Neuronal stem cell (in vitro differentiated cells): ENCODE measurements at regions not wholly inside any gene's neighbourhood (a gene's known extent, or its start where the extent isn't known, plus 50 kb on each side); places are given as distances from the start of the nearest gene placed in this dataset.

ENCODE experiments used
- DNase-seq: peaks from one replicate; pipeline ENCODE4 v3.0.0-alpha.2; 2013; ENCODE audit warnings: low spot score
- H2AFZ ChIP-seq: one replicate; pipeline ENCODE4 v1.6.1; 2013; ENCODE audit warnings: mild to moderate bottlenecking, low read length, inconsistent platforms
- H2AK5ac ChIP-seq: 2 replicates; pipeline ENCODE4 v1.6.1; 2013; ENCODE audit warnings: low read depth, mild to moderate bottlenecking, inconsistent platforms, low read length, moderate library complexity, mixed read lengths
- H2BK120ac ChIP-seq: 2 replicates; pipeline ENCODE4 v1.6.1; 2013; ENCODE audit warnings: low read depth, mild to moderate bottlenecking, inconsistent platforms, low read length, moderate library complexity, mixed read lengths
- H2BK12ac ChIP-seq: one replicate; pipeline ENCODE4 v1.6.1; 2013; ENCODE audit warnings: low read length, inconsistent platforms
- H2BK15ac ChIP-seq: 2 replicates; pipeline ENCODE4 v1.6.1; 2013; ENCODE audit warnings: mild to moderate bottlenecking, low read length, inconsistent platforms, mixed read lengths
- H2BK5ac ChIP-seq: one replicate; pipeline ENCODE4 v1.6.1; 2013; ENCODE audit warnings: inconsistent platforms, mild to moderate bottlenecking, low read length, moderate library complexity
- H3K14ac ChIP-seq: one replicate; pipeline ENCODE4 v1.6.1; 2013; ENCODE audit warnings: low read length, inconsistent platforms
- H3K18ac ChIP-seq: 2 replicates; pipeline ENCODE4 v1.6.1; 2013; ENCODE audit warnings: low read length, inconsistent platforms
- H3K23ac ChIP-seq: 2 replicates; pipeline ENCODE4 v1.6.1; 2013; ENCODE audit warnings: low read depth, mild to moderate bottlenecking, mixed read lengths, low read length, inconsistent platforms; ENCODE audit not compliant: poor library complexity
- H3K27ac ChIP-seq: replicated peaks from 3 replicates; pipeline ENCODE4 v1.5.1; 2013; ENCODE audit warnings: low read length, inconsistent platforms
- H3K27me3 ChIP-seq, 3 experiments: 2 replicates each; pipeline ENCODE4 v1.6.1; 2013; ENCODE audit warnings: low read length in 3 of 3, mild to moderate bottlenecking in 2 of 3, inconsistent platforms in 1 of 3, low read depth in 1 of 3, mixed read lengths in 1 of 3, moderate library complexity in 1 of 3; ENCODE audit not compliant: control insufficient read depth in 3 of 3, insufficient read depth in 3 of 3
- H3K36me3 ChIP-seq, 2 donors: replicated peaks in 1 of 2; 2 replicates each; pipeline ENCODE4 v1.6.1; 2013; ENCODE audit warnings: low read length in 2 of 2; ENCODE audit not compliant: control insufficient read depth in 2 of 2, insufficient read depth in 2 of 2
- H3K4ac ChIP-seq: 2 replicates; pipeline ENCODE4 v1.6.1; 2013; ENCODE audit warnings: inconsistent platforms, mild to moderate bottlenecking, low read length, moderate library complexity
- H3K4me1 ChIP-seq, 2 donors: 1 replicate in 1 of 2; 2 replicates in 1 of 2; pipeline ENCODE4 v1.6.1; 2013; ENCODE audit warnings: low read length in 2 of 2, low read depth in 1 of 2; ENCODE audit not compliant: control insufficient read depth in 2 of 2, insufficient read depth in 1 of 2
- H3K4me2 ChIP-seq: one replicate; pipeline ENCODE4 v1.6.1; 2013; ENCODE audit warnings: mild to moderate bottlenecking, low read length, inconsistent platforms; ENCODE audit not compliant: insufficient read depth, poor library complexity, severe bottlenecking
- H3K4me3 ChIP-seq, 2 donors: 2 replicates each; pipeline ENCODE4 v1.5.1; 2013; ENCODE audit warnings: low read length in 2 of 2, mild to moderate bottlenecking in 2 of 2, inconsistent platforms in 1 of 2, moderate library complexity in 1 of 2
- H3K79me1 ChIP-seq: one replicate; pipeline ENCODE4 v1.6.1; 2013; ENCODE audit warnings: low read depth, mild to moderate bottlenecking, inconsistent platforms, low read length, moderate library complexity
- H3K9ac ChIP-seq: one replicate; pipeline ENCODE4 v1.6.1; 2013; ENCODE audit warnings: mild to moderate bottlenecking, low read depth, low read length, inconsistent platforms; ENCODE audit not compliant: poor library complexity
- H3K9me3 ChIP-seq, 2 donors: replicated peaks in 1 of 2; 2 replicates each; pipeline versions ENCODE3 to v1.6.1; 2013; ENCODE audit warnings: low read length in 2 of 2, mild to moderate bottlenecking in 2 of 2, inconsistent platforms in 1 of 2, low read depth in 1 of 2, mixed read lengths in 1 of 2, moderate library complexity in 1 of 2; ENCODE audit not compliant: control insufficient read depth in 2 of 2, insufficient read depth in 1 of 2
- H4K8ac ChIP-seq: one replicate; pipeline ENCODE4 v1.6.1; 2013; ENCODE audit warnings: low read depth, mild to moderate bottlenecking, inconsistent platforms, low read length, moderate library complexity
- H4K91ac ChIP-seq: one replicate; pipeline ENCODE4 v1.6.1; 2013; ENCODE audit warnings: low read length, low read depth, mild to moderate bottlenecking, inconsistent platforms; ENCODE audit not compliant: poor library complexity
- WGBS, 2 donors: extraction: QIAGEN DNeasy Blood & Tissue Kit; methylation state at CpG; one replicate each; pipeline ENCODE4 v1.1.7; 2013; ENCODE audit warnings: missing lambda C conversion rate in 2 of 2, mixed read lengths in 1 of 2; ENCODE audit not compliant: insufficient read length in 2 of 2, insufficient replicate concordance in 1 of 2; ENCODE audit errors: extremely low coverage in 2 of 2; 5-methylcytosine and 5-hydroxymethylcytosine counted together

GRCh38 chr12:115666168-115666567 is 611.3 kb downstream of the MED13L start:
- Histone ChIP-seq H2BK15ac (no peak overlapping the region), H2BK12ac (no peak overlapping the region), H2BK120ac (no peak overlapping the region), H3K27me3 (no peaks in the 10 kb centered on the region), H3K4me2 (no peak overlapping the region), H2AK5ac (no peak overlapping the region), H3K4me3 (no peak overlapping the region), H2BK5ac (no peak overlapping the region), H3K18ac (no peak overlapping the region), H3K23ac (no peak overlapping the region), H3K4ac (no peak overlapping the region), H3K27ac (no peak overlapping the region), H3K79me1 (no peaks in the 10 kb centered on the region), H2AFZ (no peak overlapping the region), H3K4me1 (peaks cover 0 to 3% of the 10 kb centered on the region in 2 donors), H3K36me3 (no peaks in the 10 kb centered on the region), H3K14ac (no peak overlapping the region), H3K9ac (no peak overlapping the region), H4K91ac (no peak overlapping the region), H4K8ac (no peak overlapping the region), H3K9me3 (no peaks in the 10 kb centered on the region)
- no peak for DNase-seq

- H3K4me3 ChIP-seq, result no peak overlapping the region
- H4K91ac ChIP-seq, result no peak overlapping the region
- no peaks in the 10 kb centered on the region for H3K79me1 ChIP-seq
- H3K9me3 ChIP-seq, result no peaks in the 10 kb centered on the region
- peaks cover 0 to 3% of the 10 kb centered on the region in 2 donors for H3K4me1 ChIP-seq
- no peak for DNase-seq
- no peak overlapping the region for H3K4me2 ChIP-seq
- no peak overlapping the region for H3K23ac ChIP-seq
- no peak overlapping the region for H2BK5ac ChIP-seq
- no peak overlapping the region for H3K4ac ChIP-seq
- no peak overlapping the region for H2AFZ ChIP-seq
- H3K18ac ChIP-seq, result no peak overlapping the region
- WGBS, 2 donors, result no CpG with 5 or more reads among the region's 2 CpGs
- H2AK5ac ChIP-seq, result no peak overlapping the region
- H3K9ac ChIP-seq, result no peak overlapping the region
- no peak overlapping the region for H3K27ac ChIP-seq
- H2BK15ac ChIP-seq, result no peak overlapping the region
- H3K27me3 ChIP-seq, result no peaks in the 10 kb centered on the region
- no peak overlapping the region for H3K14ac ChIP-seq
- no peak overlapping the region for H2BK120ac ChIP-seq
- H4K8ac ChIP-seq, result no peak overlapping the region
- H3K36me3 ChIP-seq, result no peaks in the 10 kb centered on the region
- H2BK12ac ChIP-seq, result no peak overlapping the region
Observed at GRCh38 chr12:115661112-115661511, 616.4 kb downstream of the MED13L start.

- Histone ChIP-seq H3K14ac (no peak overlapping the region), H2BK15ac (no peak overlapping the region), H3K18ac (no peak overlapping the region), H4K91ac (no peak overlapping the region), H3K4me1 (peaks cover 0 to 3% of the 10 kb centered on the region in 2 donors), H3K9ac (no peak overlapping the region), H3K4me2 (no peak overlapping the region), H3K4ac (no peak overlapping the region), H3K79me1 (no peaks in the 10 kb centered on the region), H2AK5ac (no peak overlapping the region), H2BK5ac (no peak overlapping the region), H3K27me3 (no peaks in the 10 kb centered on the region), H2AFZ (no peak overlapping the region), H4K8ac (no peak overlapping the region), H2BK12ac (no peak overlapping the region), H3K36me3 (no peaks in the 10 kb centered on the region), H3K27ac (no peak overlapping the region), H2BK120ac (no peak overlapping the region), H3K23ac (no peak overlapping the region), H3K9me3 (no peaks in the 10 kb centered on the region), H3K4me3 (no peak overlapping the region)
- WGBS, 2 donors, result no CpG with 5 or more reads among the region's 10 CpGs
- DNase-seq, result no peak
Observed at GRCh38 chr12:115660211-115660805, 617.2 kb downstream of the MED13L start.

- Histone ChIP-seq H3K4ac (no peak overlapping the region), H2BK12ac (no peak overlapping the region), H2AFZ (no peak overlapping the region), H2AK5ac (no peak overlapping the region), H3K9me3 (no peaks in the 10 kb centered on the region), H2BK15ac (no peak overlapping the region), H3K27me3 (no peaks in the 10 kb centered on the region), H2BK5ac (no peak overlapping the region), H4K91ac (no peak overlapping the region), H3K4me1 (peaks cover 0 to 3% of the 10 kb centered on the region in 2 donors), H3K27ac (no peak overlapping the region), H4K8ac (no peak overlapping the region), H3K4me3 (no peak overlapping the region), H3K36me3 (no peaks in the 10 kb centered on the region), H3K79me1 (no peaks in the 10 kb centered on the region), H3K9ac (no peak overlapping the region), H2BK120ac (no peak overlapping the region), H3K4me2 (no peak overlapping the region), H3K23ac (no peak overlapping the region), H3K18ac (peak overlapping the region; percentile 58), H3K14ac (no peak overlapping the region)
- WGBS, 2 donors, result no CpG with 5 or more reads among the region's 4 CpGs
- no peak for DNase-seq
Observed at GRCh38 chr12:115659422-115659821, 618.1 kb downstream of the MED13L start.
